Activated T-cell treated with anti-CD3 and anti-CD28 coated beads, Interleukin-2, amount 50 U/mL, for 4 hours (primary cell): ENCODE measurements at regions not wholly inside any gene's neighbourhood (a gene's known extent, or its start where the extent isn't known, plus 50 kb on each side); places are given as distances from the start of the nearest gene placed in this dataset.

ENCODE experiments used
- ATAC-seq, 2 donors: fragments of 200-7000 bp; cut with Tn5 transposase; one replicate each; pipeline ENCODE4 v1.10.0; 2021
- DNase-seq: peaks from one replicate; pipeline ENCODE4 v3.0.0-alpha.2; 2020
- H3K27me3 Mint-ChIP-seq: one replicate; pipeline ENCODE4 v1.8.0; 2021; ENCODE audit warnings: low read depth, mixed read lengths
- H3K36me3 Mint-ChIP-seq: one replicate; pipeline ENCODE4 v1.8.0; 2022; ENCODE audit warnings: mixed read lengths; ENCODE audit not compliant: insufficient read depth
- H3K4me1 Mint-ChIP-seq: one replicate; pipeline ENCODE4 v1.8.0; 2021; ENCODE audit warnings: low read depth, mixed read lengths
- H3K4me3 Mint-ChIP-seq: one replicate; pipeline ENCODE4 v1.8.0; 2021; ENCODE audit warnings: mild to moderate bottlenecking, moderate library complexity, mixed read lengths
- H3K9me3 Mint-ChIP-seq: one replicate; pipeline ENCODE4 v1.8.0; 2021; ENCODE audit warnings: mixed read lengths

DNA sequence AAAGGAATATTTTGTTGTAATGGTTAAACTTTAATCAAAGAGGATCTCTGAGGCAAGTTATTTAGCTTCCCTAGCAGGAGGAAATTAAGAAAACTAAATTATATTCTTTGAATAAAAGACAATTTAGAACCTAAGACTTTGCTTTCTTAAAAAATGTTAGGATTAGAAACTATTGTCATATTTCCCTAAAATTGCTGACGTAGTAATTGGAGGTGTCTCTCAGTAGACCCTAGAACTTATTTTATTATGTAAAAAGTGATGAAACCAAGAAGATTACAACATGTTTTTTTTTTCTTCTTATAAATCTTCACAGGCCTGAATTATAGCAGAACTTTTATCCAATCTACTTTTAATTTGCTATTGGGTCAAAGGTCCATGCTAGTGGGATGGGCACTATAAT, 363.3 kb upstream of the THRB start:
- H3K36me3 Mint-ChIP-seq: no peaks in the 10 kb centered on the region

DNA sequence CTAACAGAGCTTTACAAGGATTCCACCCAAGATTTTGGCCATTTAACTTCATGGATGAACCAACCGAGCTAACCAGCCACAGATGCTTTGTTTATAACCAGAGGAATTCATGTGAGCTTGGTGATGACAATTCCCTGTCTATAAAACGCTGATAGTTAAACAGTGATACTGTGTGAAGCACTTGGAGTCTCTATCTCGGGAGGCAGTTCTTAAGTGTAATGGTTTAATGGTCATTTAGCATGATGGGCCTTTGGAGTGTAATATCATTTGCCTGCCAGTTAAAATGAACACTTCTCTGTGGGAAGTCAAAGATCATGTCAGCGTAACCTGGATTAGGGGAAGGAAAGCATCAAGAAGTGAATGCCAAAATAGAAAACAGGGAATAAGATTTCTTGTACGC, 368.6 kb upstream of the THRB start:
- Mint-ChIP-seq H3K36me3 (no peaks in the 10 kb centered on the region), H3K4me1 (no peaks in the 10 kb centered on the region), H3K9me3 (peaks cover 17% of the 10 kb centered on the region), H3K27me3 (no peaks in the 10 kb centered on the region), H3K4me3 (no peak overlapping the region)
- DNase-seq (no peak), ATAC-seq (no peak)

More for the DNA sequence above, 363.3 kb upstream of the THRB start:
- Mint-ChIP-seq H3K4me1 (no peaks in the 10 kb centered on the region), H3K4me3 (no peak overlapping the region), H3K27me3 (no peaks in the 10 kb centered on the region), H3K9me3 (peaks cover 10% of the 10 kb centered on the region)
- ATAC-seq (no peak), DNase-seq (no peak)

DNA sequence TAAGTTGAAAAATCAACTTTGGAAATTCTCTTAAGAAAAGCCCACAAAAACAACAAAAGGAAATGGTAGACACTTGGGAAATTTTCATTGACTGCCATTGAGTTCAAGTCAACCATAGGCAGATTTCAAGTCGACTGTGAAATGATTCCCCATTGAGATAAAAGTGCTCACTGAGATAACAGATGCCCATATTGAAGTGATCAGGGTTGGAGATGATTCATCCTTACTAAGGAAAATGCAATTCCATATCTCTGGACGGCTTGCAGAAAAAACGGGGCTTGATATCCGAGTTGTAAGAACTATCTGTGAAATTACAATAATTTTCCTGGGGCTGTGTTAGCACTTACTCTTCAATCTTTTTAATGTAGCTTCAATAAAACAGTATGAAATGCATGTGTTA, 373.1 kb upstream of the THRB start:
- Mint-ChIP-seq H3K27me3 (no peaks in the 10 kb centered on the region), H3K9me3 (peaks cover 21% of the 10 kb centered on the region), H3K4me3 (no peak overlapping the region), H3K4me1 (no peaks in the 10 kb centered on the region), H3K36me3 (no peaks in the 10 kb centered on the region)
- DNase-seq: no peak
- ATAC-seq: no peak

DNA sequence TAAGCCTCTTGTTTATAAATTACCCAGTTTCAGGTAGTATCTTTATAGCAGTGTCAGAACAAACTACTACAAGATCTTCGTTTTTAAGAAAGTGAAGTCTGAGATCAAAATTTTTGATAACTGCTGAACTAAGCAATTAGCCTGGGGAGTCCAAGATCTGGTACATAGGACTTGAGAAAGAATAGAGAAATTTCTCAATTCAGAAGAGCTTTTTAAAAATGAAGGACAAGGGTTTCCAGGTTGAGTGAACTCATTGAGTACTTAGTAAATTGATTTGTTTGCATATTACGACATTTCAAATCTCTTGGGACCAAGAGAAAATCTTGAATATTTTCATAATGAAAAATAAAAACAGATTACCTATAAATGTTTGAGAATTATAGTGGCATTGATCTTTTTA, 386.6 kb upstream of the THRB start:
- ATAC-seq: no peak
- Mint-ChIP-seq H3K4me3 (no peak overlapping the region), H3K36me3 (no peaks in the 10 kb centered on the region), H3K9me3 (no peaks in the 10 kb centered on the region), H3K4me1 (no peaks in the 10 kb centered on the region), H3K27me3 (no peaks in the 10 kb centered on the region)
- no peak for DNase-seq

DNA sequence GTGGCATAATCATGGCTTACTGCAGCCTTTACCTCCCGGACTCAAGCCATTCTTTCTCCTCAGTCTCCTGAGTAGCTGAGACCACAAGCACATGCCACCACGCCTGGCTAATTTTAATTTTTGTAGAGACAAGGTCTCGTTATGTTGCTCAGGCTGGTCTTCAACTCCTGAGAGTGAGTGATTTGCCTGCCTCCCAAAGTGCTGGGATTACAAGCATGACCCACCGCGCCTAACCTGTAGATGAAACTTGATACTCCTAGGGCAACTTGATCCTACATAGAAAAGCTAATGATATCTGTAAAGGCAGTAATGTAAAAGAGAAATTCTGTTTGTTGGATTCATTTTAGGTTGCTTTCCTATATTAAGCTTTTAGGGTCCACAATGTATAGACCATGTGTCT, 391.9 kb upstream of the THRB start:
- H3K27me3 Mint-ChIP-seq: no peaks in the 10 kb centered on the region
- peaks cover 3% of the 10 kb centered on the region for H3K9me3 Mint-ChIP-seq
- no peak overlapping the region for H3K4me3 Mint-ChIP-seq
- H3K36me3 Mint-ChIP-seq: no peaks in the 10 kb centered on the region
- H3K4me1 Mint-ChIP-seq: no peaks in the 10 kb centered on the region
- DNase-seq (no peak), ATAC-seq (no peak)

DNA sequence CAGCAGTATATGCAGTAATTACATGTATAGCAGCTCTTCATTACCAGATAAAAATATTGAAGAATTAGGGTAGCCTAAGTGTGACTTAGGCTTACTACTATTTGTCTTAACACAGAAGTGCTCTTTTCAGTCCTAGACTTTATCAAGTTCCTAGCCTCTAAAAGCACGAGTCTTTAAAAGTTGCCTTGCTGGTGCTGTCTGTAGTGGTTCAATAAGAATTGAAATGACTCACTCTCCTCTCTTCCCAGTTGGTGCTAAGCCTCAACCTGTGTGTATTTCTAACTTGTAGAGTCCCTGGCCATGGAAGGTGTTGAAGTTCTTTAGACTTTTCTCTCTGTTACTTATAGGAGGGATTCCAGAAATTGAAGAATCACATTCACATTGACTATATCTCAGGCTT, 395.4 kb upstream of the THRB start:
- Mint-ChIP-seq H3K27me3 (no peaks in the 10 kb centered on the region), H3K4me1 (no peaks in the 10 kb centered on the region), H3K4me3 (no peak overlapping the region), H3K36me3 (no peaks in the 10 kb centered on the region), H3K9me3 (peaks cover 6% of the 10 kb centered on the region)
- DNase-seq (no peak), ATAC-seq (no peak)

DNA sequence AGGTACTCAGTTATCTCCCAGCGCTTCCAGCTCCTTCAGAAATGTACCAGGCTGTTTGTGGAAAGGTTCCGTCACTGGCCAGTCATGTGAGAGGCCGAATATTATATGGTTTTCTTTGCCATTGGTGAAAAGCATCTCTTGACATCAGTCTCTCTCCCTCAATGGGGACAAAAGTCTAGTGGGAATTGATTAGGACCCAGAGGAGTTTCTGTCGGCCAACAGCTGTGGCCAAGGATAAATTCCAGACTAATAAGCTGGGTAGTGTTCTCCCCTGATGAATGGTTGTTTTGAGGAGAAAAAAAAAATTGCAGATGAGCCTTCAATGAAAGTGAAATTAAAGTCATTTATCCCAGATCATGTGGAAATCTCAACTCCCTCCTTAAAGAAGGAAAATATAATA, 404.7 kb upstream of the THRB start:
- Mint-ChIP-seq H3K4me1 (no peaks in the 10 kb centered on the region), H3K9me3 (peaks cover 6% of the 10 kb centered on the region), H3K4me3 (no peak overlapping the region), H3K36me3 (no peaks in the 10 kb centered on the region), H3K27me3 (no peaks in the 10 kb centered on the region)
- DNase-seq: no peak
- no peak for ATAC-seq

DNA sequence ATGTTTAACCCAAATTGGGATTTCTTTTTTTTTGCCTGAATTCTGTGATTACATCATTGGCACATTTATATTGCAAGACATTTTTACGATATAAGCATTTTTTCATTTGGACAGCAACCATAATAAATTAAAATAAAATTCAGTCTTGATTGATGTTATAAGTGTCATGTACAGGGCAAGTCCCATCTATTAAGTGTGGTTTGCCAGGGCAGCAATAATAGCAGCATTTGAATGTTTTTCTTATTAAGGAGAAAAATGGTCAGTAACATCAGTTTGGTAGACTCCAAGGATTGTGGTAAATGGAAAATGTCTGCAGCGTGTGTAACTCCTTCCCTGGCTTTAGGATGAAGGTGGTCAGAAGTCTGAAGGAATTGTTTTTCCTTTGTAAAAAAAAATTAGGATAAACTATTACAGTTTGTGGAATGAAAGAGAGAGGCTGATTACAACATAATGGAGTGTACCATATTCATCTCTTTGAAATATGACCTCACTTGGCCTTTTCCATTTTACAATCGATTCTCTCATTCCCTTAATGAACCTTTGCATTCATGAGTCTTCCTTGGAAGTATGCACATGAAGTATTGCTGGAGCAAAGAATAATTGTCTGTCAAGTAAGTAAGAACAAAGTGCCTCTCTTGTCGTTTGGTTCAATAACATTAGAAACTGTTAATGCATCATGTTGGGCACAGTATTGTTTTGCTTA, 405.4 kb upstream of the THRB start:
- no peaks in the 10 kb centered on the region for H3K4me1 Mint-ChIP-seq
- H3K9me3 Mint-ChIP-seq: peaks cover 6% of the 10 kb centered on the region
- no peak overlapping the region for H3K4me3 Mint-ChIP-seq
- H3K36me3 Mint-ChIP-seq: no peaks in the 10 kb centered on the region
- H3K27me3 Mint-ChIP-seq: no peaks in the 10 kb centered on the region
- DNase-seq (no peak), ATAC-seq (no peak)

DNA sequence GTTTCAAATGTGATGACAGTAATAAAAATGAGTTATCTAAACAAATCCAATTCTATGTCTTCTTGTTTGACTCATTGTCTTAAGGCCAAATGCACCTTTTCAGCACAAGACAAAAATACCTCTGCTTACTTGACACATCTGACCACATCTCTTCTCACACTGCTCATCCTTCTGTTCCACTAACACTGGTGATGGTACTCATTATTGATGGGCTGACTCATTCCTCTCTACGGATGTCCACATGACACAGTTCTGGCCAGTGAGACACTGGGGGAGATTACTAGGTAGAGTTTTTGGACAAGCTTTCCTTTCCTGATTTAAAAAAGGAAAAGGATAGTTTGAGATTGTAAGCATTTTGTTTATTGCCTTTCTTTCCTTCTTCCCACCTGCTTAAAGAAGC, 410.6 kb upstream of the THRB start:
- no peak for DNase-seq
- Mint-ChIP-seq H3K4me1 (no peaks in the 10 kb centered on the region), H3K27me3 (no peaks in the 10 kb centered on the region), H3K4me3 (no peak overlapping the region), H3K9me3 (peaks cover 7% of the 10 kb centered on the region), H3K36me3 (no peaks in the 10 kb centered on the region)
- ATAC-seq: no peak

DNA sequence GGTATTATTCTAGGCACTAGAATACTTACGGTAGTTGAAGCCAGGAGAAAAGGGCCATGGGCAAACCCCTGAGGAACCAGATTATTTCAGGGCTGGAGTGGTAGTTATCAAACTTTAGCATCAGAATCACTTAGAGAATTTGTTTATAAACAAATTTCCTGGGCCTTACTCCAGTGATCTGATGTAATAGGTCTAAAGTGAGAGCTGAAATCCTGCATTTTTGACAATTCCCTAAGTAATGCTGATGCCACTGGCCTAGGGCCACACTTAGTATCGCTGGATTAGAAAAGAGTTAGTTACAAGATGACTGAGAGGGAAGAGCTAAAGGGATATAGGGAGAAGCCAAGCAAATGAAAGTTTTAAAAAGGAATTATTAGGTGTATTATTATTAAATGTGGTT, 412.5 kb upstream of the THRB start:
- DNase-seq (no peak), ATAC-seq (no peak)
- Mint-ChIP-seq H3K36me3 (no peaks in the 10 kb centered on the region), H3K4me3 (no peak overlapping the region), H3K4me1 (no peaks in the 10 kb centered on the region), H3K9me3 (peaks cover 7% of the 10 kb centered on the region), H3K27me3 (no peaks in the 10 kb centered on the region)

DNA sequence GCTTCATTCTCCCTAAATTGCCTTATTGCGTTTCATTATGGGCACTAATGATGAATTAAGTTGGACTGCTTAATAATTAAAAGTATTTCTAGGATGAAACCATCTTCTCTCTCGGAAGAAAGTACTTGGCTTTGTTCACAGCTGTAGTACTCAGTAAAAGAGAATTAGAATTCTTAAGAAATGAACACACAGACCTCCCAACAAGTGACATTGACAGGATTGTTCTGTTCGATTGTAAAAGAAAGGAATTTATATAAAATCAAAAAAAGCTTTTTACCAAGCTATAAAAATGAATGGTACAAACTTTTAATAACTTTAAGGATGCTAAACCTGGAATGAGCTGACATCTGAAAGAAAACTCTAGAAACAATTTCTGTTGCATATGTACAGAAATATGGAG, 416.4 kb upstream of the THRB start:
- DNase-seq (no peak), ATAC-seq (no peak)
- Mint-ChIP-seq H3K4me3 (no peak overlapping the region), H3K9me3 (peaks cover 1% of the 10 kb centered on the region), H3K36me3 (no peaks in the 10 kb centered on the region), H3K27me3 (no peaks in the 10 kb centered on the region), H3K4me1 (no peaks in the 10 kb centered on the region)

DNA sequence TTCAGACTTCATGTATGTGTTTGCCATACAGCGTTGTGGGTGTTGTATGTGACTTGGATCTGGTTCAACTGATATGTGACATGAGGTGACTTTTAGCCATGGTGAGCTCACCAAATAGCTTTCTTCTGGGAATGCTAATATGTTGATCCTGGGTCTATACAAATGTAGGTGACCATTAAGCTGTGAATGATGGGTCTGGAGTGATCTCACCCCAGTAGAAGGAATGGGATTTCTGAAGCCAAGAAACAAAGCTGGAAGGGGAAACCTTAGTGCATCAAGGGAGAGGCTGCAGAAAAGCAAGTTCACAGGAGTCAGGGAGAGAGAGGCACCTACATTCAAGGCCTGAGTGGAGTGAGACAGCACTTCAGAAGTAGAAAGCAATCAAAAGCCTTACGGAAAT, 421.0 kb upstream of the THRB start:
- ATAC-seq: no peak
- Mint-ChIP-seq H3K4me3 (no peak overlapping the region), H3K27me3 (no peaks in the 10 kb centered on the region)

DNA sequence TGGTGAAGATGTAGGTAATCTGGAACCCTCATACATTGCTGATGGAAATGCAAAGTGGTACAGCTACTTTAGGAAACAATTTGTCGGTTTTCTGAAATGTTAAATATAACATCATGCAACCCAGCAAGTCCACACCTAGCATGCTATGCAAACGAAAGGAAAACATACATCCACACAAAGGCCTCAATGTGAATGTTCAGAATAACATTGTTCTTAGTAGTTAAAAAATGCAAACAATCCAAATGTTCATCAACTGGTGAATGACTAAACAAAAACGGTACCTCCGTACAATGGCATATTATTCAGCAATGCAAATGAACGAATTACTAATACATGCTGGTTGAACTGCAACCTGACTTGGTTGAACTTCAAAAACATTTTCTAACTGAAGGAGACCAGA, 423.3 kb upstream of the THRB start:
- no peak overlapping the region for H3K4me3 Mint-ChIP-seq
- H3K9me3 Mint-ChIP-seq: no peaks in the 10 kb centered on the region
- H3K27me3 Mint-ChIP-seq: no peaks in the 10 kb centered on the region
- ATAC-seq: no peak
- no peaks in the 10 kb centered on the region for H3K36me3 Mint-ChIP-seq
- H3K4me1 Mint-ChIP-seq: no peaks in the 10 kb centered on the region
- DNase-seq: no peak

More for the DNA sequence above, 421.0 kb upstream of the THRB start:
- H3K36me3 Mint-ChIP-seq: no peaks in the 10 kb centered on the region
- H3K4me1 Mint-ChIP-seq: no peaks in the 10 kb centered on the region
- no peak for DNase-seq
- no peaks in the 10 kb centered on the region for H3K9me3 Mint-ChIP-seq

DNA sequence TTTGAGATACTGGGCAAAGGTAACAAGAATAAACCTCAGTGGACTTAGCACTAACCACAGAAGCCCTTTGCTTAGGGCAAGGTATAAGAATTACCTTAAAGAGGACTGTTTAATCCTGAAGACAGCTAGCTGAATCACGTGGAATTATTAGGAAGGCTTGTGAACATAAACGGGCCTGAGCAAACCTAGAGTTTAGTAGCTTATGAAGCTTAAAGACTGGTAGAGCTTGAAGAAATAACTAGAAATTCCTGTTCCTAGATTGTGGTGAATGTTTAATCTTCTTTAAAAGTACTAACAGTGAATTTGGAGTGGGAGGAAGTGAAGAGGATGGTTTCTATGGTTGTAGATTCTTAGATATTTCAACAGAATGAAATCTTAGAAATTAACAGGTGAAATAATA, 428.9 kb upstream of the THRB start:
- no peaks in the 10 kb centered on the region for H3K27me3 Mint-ChIP-seq
- H3K9me3 Mint-ChIP-seq: peaks cover 3% of the 10 kb centered on the region
- H3K4me1 Mint-ChIP-seq: no peaks in the 10 kb centered on the region
- no peaks in the 10 kb centered on the region for H3K36me3 Mint-ChIP-seq
- DNase-seq (no peak), ATAC-seq (no peak)
- no peak overlapping the region for H3K4me3 Mint-ChIP-seq

DNA sequence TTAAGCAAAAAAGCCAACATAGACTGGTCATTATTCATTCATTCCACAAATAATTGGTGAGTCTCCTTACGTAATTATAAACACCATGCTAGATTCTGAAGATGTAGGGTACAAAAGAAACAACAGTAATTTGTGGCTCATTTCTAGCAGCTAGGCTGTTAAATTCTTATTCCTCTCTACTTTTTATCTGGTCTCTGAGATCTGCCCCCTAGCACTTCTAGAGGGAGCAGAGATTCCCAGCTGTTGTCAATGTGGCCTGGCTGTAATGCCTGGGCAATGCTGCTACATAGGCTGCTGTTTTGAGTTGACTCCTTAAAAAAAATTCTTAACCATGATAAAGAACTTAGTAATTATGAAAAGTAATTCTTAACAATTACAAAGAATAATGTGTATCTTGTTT, 434.9 kb upstream of the THRB start:
- ATAC-seq (no peak), DNase-seq (no peak)
- H3K4me3 Mint-ChIP-seq: no peak overlapping the region
- no peaks in the 10 kb centered on the region for H3K27me3 Mint-ChIP-seq
- no peaks in the 10 kb centered on the region for H3K4me1 Mint-ChIP-seq
- peaks cover 3% of the 10 kb centered on the region for H3K9me3 Mint-ChIP-seq
- H3K36me3 Mint-ChIP-seq: no peaks in the 10 kb centered on the region

DNA sequence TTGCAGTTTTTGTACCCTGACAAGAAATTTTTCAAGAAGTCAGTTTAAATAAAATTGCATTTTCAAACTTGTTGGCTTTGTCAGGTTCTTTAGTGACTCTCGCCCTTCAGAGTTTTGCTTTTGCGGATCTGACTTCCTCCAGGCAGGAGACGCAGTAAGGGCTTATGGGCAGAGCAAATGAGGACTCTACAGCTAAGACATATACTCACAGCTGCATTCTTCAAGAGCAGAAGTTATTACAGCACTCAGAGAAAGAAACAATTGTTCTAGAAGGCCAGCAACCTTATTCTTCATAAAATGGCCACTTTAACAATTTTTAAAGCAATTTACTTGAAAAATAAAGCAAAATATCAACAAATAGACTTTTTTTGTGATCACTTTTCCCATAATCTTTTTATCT, 438.8 kb upstream of the THRB start:
- Mint-ChIP-seq H3K4me1 (no peaks in the 10 kb centered on the region), H3K27me3 (no peaks in the 10 kb centered on the region)
- no peak for ATAC-seq

More for the DNA sequence above, 438.8 kb upstream of the THRB start:
- no peaks in the 10 kb centered on the region for H3K36me3 Mint-ChIP-seq
- peaks cover 3% of the 10 kb centered on the region for H3K9me3 Mint-ChIP-seq
- H3K4me3 Mint-ChIP-seq: no peak overlapping the region
- no peak for DNase-seq
